ENCODE measurements at regions not wholly inside any gene's neighbourhood (a gene's known extent, or its start where the extent isn't known, plus 50 kb on each side); places are given as distances from the start of the nearest gene placed in this dataset.
"Not testable (repeated sequence)": the region's sequence is repeated elsewhere in the genome, so short reads cannot be mapped to it uniquely, and the experiment has no call there.

- in situ Hi-C loops (cut with HindIII; ENCODE audit: low pct_unique_long_range_greater_than_20kb, low sequenced_read_pairs): no loop called here
- no peak for DNase-seq (ENCODE audit: low read depth, low spot score)
Measured at GRCh38 chr2:59383473-59383872, 1142.3 kb upstream of the FANCL start.

- in situ Hi-C loops (cut with HindIII; ENCODE audit: low pct_unique_long_range_greater_than_20kb, low sequenced_read_pairs): no loop called here
- DNase-seq (ENCODE audit: low read depth, low spot score): no peak
Measured at GRCh38 chr2:59378127-59378526, 1137.0 kb upstream of the FANCL start.

GRCh38 chr2:59366288-59366687 lies 1125.2 kb upstream of the FANCL start:
- no peak for DNase-seq (ENCODE audit: low read depth, low spot score)
- in situ Hi-C loops (cut with HindIII; ENCODE audit: low pct_unique_long_range_greater_than_20kb, low sequenced_read_pairs): no loop called here

- DNase-seq (ENCODE audit: low read depth, low spot score): no peak
- in situ Hi-C loops (cut with HindIII; ENCODE audit: low pct_unique_long_range_greater_than_20kb, low sequenced_read_pairs): no loop called here
Measured at GRCh38 chr2:59354498-59354897, 1113.4 kb upstream of the FANCL start.

- DNase-seq (ENCODE audit: low read depth, low spot score): no peak
- in situ Hi-C loops (cut with HindIII; ENCODE audit: low pct_unique_long_range_greater_than_20kb, low sequenced_read_pairs): no loop called here
Measured at GRCh38 chr2:59353306-59353921, 1112.3 kb upstream of the FANCL start.

GRCh38 chr2:59342166-59342565 lies 1101.0 kb upstream of the FANCL start:
- no peak for DNase-seq (ENCODE audit: low read depth, low spot score)
- in situ Hi-C loops (cut with HindIII; ENCODE audit: low pct_unique_long_range_greater_than_20kb, low sequenced_read_pairs): no loop called here

GRCh38 chr2:59339837-59340207 lies 1098.7 kb upstream of the FANCL start:
- DNase-seq (ENCODE audit: low read depth, low spot score): no peak
- in situ Hi-C loops (cut with HindIII; ENCODE audit: low pct_unique_long_range_greater_than_20kb, low sequenced_read_pairs): no loop called here

GRCh38 chr2:59339121-59339836 lies 1098.2 kb upstream of the FANCL start:
- in situ Hi-C loops (cut with HindIII; ENCODE audit: low pct_unique_long_range_greater_than_20kb, low sequenced_read_pairs): no loop called here
- DNase-seq (ENCODE audit: low read depth, low spot score): no peak

- DNase-seq (ENCODE audit: low read depth, low spot score): no peak
- in situ Hi-C loops (cut with HindIII; ENCODE audit: low pct_unique_long_range_greater_than_20kb, low sequenced_read_pairs): no loop called here
Measured at GRCh38 chr2:59333007-59333406, 1091.9 kb upstream of the FANCL start.

- in situ Hi-C loops (cut with HindIII; ENCODE audit: low pct_unique_long_range_greater_than_20kb, low sequenced_read_pairs); DNase-seq (ENCODE audit: low read depth, low spot score): not testable (repeated sequence)
Measured at GRCh38 chr2:59326581-59327365, 1085.6 kb upstream of the FANCL start.

GRCh38 chr2:59322870-59323269 lies 1081.7 kb upstream of the FANCL start:
- in situ Hi-C loops (cut with HindIII; ENCODE audit: low pct_unique_long_range_greater_than_20kb, low sequenced_read_pairs): no loop called here
- no peak for DNase-seq (ENCODE audit: low read depth, low spot score)

GRCh38 chr2:59322005-59322404 lies 1080.9 kb upstream of the FANCL start:
- in situ Hi-C loops (cut with HindIII; ENCODE audit: low pct_unique_long_range_greater_than_20kb, low sequenced_read_pairs): no loop called here
- peak; percentile 25 for DNase-seq (ENCODE audit: low read depth, low spot score)

GRCh38 chr2:59314031-59314766 lies 1073.1 kb upstream of the FANCL start:
- DNase-seq (ENCODE audit: low read depth, low spot score): no peak
- in situ Hi-C loops (cut with HindIII; ENCODE audit: low pct_unique_long_range_greater_than_20kb, low sequenced_read_pairs): no loop called here

GRCh38 chr2:59312967-59313940 lies 1072.1 kb upstream of the FANCL start:
- no peak for DNase-seq (ENCODE audit: low read depth, low spot score)
- in situ Hi-C loops (cut with HindIII; ENCODE audit: low pct_unique_long_range_greater_than_20kb, low sequenced_read_pairs): no loop called here

- in situ Hi-C loops (cut with HindIII; ENCODE audit: low pct_unique_long_range_greater_than_20kb, low sequenced_read_pairs): no loop called here
Measured at GRCh38 chr2:59312029-59312428, 1070.9 kb upstream of the FANCL start.

GRCh38 chr2:59308108-59308507 lies 1067.0 kb upstream of the FANCL start:
- in situ Hi-C loops (cut with HindIII; ENCODE audit: low pct_unique_long_range_greater_than_20kb, low sequenced_read_pairs): no loop called here
- DNase-seq (ENCODE audit: low read depth, low spot score): no peak

More at GRCh38 chr2:59312029-59312428, 1070.9 kb upstream of the FANCL start:
- DNase-seq (ENCODE audit: low read depth, low spot score): no peak

GRCh38 chr2:59307196-59307595 lies 1066.1 kb upstream of the FANCL start:
- no peak for DNase-seq (ENCODE audit: low read depth, low spot score)
- in situ Hi-C loops (cut with HindIII; ENCODE audit: low pct_unique_long_range_greater_than_20kb, low sequenced_read_pairs): no loop called here
